Erythroblast (primary cell): ENCODE measurements at regions not wholly inside any gene's neighbourhood (a gene's known extent, or its start where the extent isn't known, plus 50 kb on each side); places are given as distances from the start of the nearest gene placed in this dataset.

Experiments used
- GATA1 ChIP-seq: IDR thresholded peaks from 2 replicates; pipeline ENCODE4 v1.6.1; 2011; ENCODE audit warnings: low read depth, mild to moderate bottlenecking, control low read depth, low read length, moderate library complexity
- POLR2A ChIP-seq: IDR thresholded peaks from 2 replicates; pipeline ENCODE4 v1.6.1; 2011; ENCODE audit warnings: mild to moderate bottlenecking, low read length

DNA sequence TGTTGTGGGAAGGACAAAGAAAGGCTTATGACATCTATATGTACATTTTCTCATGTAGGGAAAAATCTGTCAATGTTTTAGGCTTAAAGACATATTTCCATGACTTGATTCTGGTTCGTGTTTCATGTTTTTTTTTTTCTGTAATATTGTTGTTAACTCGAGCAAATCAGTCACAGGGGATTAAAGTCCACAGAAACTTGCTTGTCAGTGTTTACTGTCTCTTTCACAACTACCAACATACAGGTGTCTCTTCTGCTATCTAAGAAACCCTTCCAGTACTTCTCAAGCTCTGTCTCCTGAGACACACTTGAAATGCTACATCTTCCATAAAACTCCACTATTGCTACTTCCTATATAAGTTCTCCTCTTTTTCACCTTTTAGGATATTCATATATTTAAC lies 130.9 kb upstream of the SLITRK6 start:
- no peak for TF ChIP-seq POLR2A
- TF ChIP-seq GATA1 = no peak
